NCI-H1105 treated with DMSO at 0.1 percent for 48 hours (cell line): ENCODE measurements at regions not wholly inside any gene's neighbourhood (a gene's known extent, or its start where the extent isn't known, plus 50 kb on each side); places are given as distances from the start of the nearest gene placed in this dataset.
"Not testable (repeated sequence)": the region's sequence is repeated elsewhere in the genome, so short reads cannot be mapped to it uniquely, and the experiment has no call there.

Experiments used
- DNase-seq: peaks from one replicate; lab custom pipeline; 2025; lab: John Stamatoyannopoulos, UW

DNA sequence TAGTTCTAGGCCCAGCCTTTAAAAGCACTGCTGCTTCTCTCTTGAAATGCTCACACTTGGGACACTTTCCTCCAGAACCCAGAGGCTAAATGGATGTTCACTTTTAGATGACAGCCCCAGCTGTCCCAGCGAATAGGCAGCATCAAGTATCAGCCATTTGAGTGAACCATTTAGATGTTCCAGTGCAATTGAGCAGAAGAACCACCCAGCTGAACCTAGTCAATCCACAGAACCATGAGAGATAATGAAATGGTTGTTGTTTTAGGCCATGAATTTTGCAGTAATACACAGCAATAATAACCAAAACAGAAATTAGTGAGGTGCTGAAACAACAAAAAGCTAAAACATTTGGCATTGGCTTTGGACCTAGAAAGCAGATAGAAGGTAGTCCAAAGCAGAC lies 273.9 kb downstream of the ETV1 start:
- no peak for DNase-seq

DNA sequence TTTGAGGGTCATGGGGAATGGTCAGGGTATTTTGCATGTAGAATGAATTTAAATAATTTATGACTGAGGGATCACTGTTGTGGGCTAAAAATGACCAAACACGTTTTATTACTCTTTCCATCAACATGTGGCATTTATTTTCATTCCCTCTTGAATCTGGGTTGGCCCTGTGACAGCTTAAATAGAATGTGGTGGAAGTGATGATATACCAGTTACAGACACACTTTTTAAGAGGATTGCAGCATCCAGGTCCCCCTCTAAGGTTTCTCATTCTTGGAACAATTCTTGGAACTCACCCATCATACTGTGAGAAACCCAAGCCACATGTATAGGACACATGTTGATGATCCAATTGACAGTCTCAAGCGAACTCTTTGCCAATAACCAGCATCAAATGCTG lies 272.4 kb downstream of the ETV1 start:
- DNase-seq: no peak

DNA sequence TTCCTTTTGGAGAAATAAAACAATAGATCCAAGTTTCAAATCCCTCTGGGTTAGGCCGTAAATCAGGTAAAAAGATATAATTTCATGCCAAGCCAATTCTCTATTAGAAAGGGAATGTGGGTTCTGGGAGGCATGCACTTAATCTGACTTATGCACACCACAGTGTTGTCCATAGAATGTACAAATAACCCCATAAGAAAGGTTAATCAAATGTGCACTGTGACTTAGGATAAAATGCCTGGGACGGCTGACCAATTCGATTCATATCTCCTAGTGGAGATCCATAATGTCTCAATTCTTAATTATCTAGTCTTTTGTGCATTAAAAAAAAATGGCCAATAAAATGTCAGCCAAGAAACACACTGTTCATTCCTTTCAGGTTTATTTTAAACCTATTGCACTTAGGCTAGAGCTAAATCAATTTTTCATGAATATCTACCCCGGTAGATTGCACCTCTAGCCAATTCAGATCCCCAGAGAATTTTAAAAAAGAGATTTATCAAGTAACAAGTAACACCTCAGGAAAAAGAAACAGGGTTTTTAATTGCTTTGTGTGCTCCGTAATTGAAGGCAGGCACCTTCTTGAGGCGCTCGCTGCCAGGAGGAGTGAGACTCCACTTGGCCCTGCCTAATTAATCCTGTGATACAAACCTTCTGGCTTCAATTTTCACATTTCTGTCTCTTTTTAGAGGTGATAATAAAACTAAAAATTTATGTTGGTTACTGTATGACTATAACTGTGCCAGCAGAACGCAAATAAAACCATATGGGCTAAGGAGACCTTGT lies 265.1 kb downstream of the ETV1 start:
- DNase-seq: no peak

DNA sequence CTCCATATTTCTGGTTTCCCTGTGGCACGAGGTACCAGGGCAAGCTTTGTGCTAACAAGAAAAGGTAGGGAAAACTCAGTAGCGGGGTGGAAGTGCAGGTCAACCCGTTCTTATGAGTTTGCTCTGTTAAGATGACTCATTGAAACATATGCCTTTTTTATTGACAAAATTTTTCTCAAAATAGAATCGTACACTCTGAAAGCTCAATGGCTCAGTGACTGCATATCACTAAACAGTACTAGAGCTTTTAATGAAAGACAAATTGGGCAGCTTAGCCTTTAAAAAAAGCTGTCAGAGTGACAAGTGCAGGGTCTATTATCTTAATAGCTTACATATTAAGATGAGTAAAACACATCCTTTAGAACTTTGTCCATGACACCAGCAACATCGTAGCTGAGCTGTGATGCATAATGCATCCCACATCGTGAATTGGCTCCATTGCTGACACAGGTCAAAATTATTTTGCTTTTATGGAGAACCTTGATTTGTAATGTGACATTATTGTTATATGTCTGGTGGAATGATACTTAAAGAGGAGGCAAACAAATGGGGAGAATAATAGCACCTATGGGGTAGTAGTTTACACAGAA lies 264.4 kb downstream of the ETV1 start:
- no peak for DNase-seq

DNA sequence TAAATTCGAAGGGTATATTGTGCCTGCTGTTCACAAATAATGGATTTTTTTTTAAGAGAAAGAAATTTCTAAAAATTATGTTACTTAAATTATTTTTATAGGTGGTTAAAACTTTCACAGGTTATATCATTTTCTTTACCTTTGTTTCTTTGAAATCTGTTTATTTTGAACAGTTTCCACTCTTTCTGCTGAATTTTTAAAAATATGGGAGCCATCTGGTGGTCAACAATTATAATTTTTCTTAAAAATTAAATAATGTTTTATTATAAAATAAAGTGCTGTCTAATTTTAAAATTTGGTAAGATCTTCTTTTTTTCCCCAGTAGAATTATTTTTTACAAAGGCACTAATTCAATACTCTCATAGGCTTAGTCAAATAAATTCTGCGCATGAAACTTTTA lies 263.9 kb downstream of the ETV1 start:
- DNase-seq: no peak

DNA sequence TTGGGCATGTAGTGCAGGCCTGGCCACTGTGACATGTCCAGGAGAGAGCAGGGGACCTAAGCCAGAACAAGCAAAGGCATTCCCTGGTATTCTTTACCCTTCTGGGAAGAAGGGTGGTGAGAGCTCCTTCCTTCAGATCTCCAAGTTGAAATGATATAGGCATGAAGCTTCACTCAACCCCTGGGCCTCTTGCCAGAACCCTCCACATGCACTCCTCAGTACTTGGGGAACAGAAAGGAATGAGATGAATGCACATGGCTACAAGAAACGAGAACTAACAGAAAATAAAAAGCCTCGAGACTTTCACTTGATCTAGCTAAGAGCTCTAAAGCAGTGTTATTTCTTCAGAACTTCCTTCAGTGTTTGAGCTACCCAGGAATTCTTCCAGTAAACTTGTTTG lies 262.2 kb downstream of the ETV1 start:
- DNase-seq: no peak

DNA sequence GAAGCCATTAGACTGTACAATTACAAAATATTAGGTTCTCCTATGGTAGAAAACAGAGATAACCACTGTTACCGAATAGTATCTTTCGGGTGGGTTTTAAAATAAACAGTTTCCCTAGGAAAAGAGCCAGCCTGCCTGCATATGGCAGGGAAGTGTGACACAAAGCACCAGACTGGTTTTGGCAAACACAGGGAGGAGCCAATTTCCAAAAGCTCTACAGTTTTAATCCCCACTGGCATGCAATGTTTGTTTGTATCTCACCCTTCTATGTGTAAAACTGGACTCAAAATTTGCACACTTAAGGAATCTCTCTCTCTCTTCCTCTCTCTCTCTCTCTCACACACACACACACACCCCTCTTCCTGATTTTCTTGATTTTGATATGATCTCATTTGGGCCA lies 261.7 kb downstream of the ETV1 start:
- no peak for DNase-seq

DNA sequence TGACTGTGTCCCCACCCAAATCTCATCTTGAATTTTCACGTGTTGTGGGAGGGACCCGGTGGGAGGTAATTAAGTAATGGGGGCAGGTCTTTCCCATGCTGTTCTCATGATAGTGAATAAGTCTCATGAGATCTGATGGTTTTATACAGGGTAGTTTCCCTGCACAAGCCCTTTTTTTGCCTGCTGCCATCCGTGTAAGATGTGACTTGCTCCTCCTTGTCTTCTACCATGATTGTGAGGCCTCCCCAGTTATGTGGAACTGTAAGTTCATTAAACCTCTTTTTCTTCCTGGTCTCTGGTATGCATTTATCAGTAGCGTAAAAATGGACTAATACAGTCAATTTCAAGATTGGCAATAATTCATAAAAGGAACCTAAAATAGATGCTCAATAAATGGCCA lies 261.0 kb downstream of the ETV1 start:
- DNase-seq: not testable (repeated sequence)

DNA sequence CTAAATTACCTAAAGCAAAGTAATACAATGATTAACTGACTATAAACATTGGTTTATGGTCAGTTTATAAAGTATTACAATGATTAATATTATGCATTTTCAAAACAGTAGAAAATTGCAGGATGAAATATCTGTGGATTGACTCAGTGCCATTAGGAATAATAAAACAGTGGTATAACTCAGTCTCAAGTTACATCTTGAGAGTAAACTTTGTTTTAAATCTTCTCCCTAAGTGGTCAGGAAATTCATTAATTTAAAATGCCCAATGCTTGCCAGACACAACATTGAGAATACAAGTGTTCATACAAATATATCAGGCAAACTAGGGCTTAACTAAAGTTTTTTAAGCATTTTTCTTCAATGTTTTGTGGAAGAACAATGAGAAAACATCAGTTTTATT lies 257.8 kb downstream of the ETV1 start:
- no peak for DNase-seq

DNA sequence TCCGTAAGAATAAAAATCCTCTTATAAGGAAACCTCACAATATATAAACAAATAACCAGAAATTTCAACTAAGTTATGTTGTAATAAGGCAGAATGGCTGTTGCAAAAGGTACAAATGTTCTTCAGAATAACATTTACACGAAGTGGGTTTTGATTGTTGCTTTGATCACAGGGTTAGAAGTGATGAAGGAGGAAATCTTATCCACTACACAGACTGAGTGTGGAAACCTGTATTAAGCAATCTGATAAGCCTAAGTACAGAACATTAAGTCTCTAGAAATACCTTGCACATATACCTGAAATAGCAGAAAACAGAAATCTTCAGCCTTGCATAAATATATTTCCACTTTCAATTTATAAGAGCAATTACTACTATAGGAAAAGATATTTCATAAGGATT lies 251.9 kb downstream of the ETV1 start:
- DNase-seq: no peak

DNA sequence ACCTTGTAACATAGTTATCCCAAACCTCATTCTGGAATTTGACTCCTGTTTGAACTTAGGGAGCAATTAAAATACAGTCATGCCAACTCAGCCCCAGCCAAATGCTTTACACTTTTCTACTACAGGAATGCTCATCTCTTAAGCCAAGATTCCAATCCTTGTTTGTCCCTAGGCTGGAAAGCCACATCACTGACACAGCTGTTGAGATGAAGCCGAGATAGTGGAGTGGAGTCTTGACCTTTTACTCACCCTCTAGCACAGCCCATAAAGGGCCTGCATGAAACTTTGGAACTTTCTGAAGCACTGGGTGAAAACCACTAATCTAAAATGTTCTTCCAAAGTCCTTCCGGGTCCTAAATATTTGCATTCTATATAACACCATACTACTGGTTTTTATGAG lies 247.3 kb downstream of the ETV1 start:
- no peak for DNase-seq

DNA sequence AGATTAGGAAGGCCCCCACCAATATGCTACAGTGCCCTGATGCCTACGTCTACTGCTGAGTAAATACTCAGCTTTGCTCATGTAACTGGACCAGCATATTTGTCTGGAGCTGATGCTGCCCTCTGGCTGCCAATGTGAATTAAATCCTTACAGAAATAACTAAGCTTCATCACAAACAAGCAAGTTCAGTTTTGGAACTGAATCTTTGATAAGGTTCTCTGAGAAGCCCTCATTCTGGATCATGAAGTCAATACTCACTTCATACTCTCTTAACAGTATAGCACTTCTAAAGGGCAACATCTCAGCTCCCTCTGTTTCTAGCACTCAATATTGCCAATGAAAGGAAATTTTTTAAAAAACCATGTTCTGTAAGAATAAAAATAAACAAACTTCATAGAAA lies 246.7 kb downstream of the ETV1 start:
- peak; percentile 67 for DNase-seq

DNA sequence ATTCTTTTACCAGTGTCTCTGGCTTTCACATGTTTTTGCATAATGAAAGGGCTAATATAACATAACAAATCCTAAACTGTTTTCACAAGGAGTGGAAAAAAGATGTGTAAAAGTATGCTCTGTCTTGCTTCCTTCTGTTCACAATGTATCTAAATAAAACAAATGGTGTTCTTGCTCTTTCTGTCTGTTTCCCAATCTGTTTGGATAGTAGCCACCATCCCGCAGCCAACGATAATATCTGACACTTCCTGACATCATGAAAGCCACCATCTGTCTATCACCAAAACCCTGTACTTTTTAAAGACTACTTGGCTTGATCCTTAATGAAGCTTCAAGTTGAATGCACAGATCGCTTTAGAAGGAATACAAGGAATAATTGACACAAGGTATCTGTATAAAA lies 246.2 kb downstream of the ETV1 start:
- no peak for DNase-seq

DNA sequence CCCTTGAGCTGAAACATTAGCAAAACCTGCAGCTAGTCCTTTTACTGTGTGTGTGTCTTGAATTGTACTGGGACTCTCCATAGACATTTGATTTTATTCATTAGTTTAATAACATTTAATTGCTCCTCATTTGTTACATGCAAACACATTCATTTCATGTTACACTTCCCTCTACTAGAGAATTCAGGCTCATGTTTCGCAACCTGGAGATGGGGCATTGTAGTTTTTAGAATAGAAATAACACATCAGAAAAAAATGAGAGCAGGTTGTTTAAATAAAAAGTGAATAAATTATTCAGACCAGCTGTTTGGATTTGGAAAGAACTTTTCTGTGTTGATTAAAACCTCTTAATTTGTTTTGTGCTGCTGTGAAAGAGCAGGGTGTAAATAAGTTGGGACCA lies 243.9 kb downstream of the ETV1 start:
- peak; percentile 68 for DNase-seq

DNA sequence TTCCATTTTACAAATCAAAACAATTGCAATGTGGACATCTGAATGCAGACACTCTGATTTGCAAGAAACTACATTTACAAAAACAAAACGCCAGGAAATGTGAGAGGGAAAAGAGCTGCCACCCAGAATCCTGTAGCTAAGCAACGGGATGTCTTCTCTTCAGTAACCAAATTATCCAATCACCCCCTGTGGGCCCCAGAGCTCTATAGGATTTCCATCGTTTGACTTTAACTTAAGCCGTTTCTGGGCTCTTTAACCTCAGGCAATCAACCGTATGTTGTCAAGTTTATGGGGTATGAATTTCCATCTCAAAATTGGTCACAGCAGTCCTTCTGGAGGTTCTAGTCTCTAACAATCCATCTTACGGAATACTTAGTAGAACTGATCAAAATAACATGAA lies 240.5 kb downstream of the ETV1 start:
- no peak for DNase-seq

DNA sequence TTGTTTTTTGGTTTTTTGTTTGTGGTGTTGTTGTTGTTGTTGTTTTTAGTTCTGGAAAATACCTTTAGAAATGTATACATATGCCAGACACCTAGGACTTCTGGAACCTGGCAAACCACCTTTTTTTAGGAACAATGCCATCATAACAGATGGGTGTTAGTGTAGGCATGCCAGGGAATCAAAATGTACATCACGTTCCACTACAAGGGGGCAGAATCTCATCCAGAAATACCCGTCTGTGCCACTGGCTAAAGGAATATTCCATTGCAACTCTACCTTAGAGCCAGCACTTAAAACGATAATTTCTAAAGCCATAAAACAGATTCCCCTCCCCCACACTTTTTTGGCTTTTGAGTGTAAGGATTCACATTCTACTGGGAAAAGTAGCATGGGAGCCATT lies 239.8 kb downstream of the ETV1 start:
- no peak for DNase-seq

DNA sequence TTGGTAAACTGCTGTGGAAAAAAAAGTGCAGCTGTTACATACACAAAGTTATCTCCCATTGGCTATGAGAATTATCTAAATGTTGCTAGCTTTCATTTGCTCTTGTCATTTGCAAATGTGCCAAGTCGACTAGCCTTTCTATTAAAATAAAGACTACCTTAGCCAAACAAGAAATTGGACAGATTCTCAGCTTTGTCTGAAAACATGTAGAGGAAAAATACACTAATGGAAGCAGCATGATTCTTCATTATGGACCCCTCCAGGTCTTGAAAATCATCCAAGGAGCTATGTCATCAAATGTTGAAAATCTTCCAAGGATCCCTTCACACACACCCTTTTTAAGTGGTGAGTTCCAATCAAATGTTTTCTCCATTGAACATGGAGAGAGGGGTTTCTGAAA lies 237.7 kb downstream of the ETV1 start:
- DNase-seq: no peak

DNA sequence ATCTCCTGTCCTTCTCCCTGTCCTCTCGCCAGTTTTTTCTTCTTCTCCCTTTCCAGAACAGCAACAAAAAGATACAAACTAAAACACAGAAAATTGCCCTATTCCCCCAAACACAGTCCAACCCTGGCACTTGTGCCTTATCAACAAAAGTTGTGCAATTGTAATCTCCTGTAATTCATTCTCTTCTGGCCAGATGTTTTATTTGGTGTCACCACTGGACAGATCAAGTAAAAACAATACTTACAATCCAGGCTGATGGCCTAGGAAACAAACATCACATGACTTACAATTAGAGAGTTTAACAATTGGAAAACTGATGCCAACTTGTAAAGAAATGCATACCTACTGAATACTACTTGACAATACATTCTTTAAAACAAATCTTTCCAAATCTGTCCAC lies 231.6 kb downstream of the ETV1 start:
- no peak for DNase-seq

DNA sequence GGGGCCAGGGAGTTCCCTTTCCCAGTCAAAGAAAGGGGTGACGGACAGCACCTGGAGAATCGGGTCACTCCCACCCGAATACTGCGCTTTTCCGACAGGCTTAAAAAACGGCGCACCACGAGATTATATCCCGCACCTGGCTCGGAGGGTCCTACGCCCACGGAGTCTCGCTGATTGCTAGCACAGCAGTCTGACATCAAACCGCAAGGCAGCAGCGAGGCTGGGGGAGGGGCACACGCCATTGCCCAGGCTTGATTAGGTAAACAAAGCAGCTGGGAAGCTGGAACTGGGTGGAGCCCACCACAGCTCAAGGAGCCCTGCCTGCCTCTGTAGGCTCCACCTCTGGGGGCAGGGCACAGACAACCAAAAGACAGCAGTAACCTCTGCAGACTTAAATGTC lies 223.6 kb downstream of the ETV1 start:
- DNase-seq: not testable (repeated sequence)

DNA sequence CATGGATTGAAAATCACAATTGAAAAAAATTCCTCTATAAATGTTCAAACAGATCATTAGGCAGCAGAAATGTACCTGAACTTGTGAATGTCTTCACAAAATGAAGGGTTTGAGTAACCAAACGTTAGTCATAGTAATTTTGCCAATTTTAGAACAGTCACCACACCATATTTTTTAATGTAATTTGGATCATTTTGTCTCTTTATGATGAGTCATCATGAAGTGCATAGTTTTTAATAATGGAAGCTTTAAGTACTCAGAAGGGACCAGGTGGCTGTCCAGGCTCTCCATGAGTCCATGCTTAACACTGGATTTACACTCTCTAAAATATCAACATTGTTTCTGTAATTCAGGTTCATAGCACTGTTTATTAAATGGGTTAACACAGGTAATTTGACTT lies 219.2 kb downstream of the ETV1 start:
- no peak for DNase-seq

DNA sequence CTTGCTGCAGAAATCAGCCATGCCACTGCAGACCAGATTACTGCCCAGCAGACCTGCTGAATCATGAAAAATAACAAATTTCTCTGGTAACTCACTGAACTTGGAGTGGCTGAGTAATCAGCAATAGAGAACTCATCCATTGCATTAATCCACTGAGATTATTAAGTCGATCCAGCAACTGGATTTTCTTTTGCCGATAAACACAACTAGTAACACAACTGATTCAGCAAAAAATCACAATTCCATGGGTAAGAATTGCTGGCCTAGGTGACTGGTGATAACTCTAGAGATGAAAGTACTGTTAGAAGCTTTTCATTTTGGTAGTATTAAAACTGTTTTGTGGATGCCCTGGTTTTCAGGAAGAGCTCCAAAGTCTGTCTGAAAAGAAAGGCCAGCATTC lies 214.5 kb downstream of the ETV1 start:
- no peak for DNase-seq

DNA sequence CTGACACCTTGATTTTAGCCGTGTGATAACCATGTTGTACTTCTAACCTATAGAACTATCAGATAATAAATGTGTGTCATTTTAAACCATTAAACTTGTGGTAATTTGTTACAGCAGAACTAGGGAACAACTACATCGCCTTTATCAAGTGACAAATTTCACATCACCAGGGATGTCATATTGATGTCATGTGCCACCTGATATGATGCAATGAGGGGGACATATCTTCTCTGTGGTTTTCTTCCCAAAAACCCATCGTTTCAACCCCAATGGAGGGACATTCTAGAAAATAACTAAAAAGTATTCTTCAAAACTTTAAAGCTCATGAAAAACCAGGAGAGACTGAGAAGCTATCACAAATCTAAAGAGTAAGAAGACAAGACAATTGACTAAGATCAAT lies 212.2 kb downstream of the ETV1 start:
- DNase-seq: no peak

DNA sequence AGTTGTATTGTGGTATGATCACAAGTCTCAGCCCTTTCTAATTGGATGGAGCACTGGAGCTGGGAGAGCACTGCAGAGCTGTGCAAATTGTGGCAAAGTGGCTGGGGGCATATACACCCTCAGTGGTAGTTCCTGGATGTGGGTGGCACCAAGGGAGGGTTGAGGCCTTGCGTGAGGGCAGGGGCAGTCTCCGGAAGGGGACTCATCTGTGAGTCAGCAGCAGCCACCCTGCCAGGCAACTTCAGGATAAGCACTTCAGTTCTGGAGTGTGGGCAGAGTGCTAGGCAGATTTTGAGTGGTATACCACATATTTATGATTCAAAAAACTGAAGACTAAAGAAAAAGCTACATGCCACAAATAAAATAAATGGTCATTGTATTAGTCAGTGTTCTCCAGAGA lies 210.5 kb downstream of the ETV1 start:
- DNase-seq: no peak

DNA sequence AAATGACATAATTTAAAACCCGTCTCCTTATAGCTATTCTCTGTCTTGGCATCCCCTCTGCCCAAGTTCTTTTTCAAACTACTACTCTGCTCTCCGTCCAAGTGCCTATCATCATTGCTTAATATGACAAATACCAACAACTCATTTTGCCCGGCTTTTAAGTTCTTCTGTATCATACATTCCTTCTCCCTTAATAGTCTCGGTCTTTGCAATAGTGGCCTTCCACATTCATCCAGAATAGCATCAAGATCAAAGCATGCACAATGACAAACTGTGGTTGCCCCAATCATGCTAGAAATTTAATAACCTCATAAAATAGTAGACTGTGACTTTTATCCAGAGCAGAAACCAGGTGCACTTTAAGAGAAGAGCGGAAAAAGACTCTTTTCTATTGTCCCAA lies 198.9 kb downstream of the ETV1 start:
- DNase-seq: no peak
